SK-N-MC (cell line): ENCODE measurements at regions not wholly inside any gene's neighbourhood (a gene's known extent, or its start where the extent isn't known, plus 50 kb on each side); places are given as distances from the start of the nearest gene placed in this dataset.

Experiments
- DNase-seq: peaks from one replicate; pipeline ENCODE4 v3.0.0-alpha.2; 2011; ENCODE audit warnings: low read depth, low spot score
- H3K27ac ChIP-seq: fragments of 200-600 bp; sonication (generic); 2 replicates; pipeline ENCODE4 v1.5.1; 2016; ENCODE audit warnings: mixed run types
- H3K36me3 ChIP-seq: fragments of 200-600 bp; sonication (generic); 2 replicates; pipeline ENCODE4 v1.6.1; 2017; ENCODE audit warnings: antibody characterized with exemption, low read length, mixed read lengths; ENCODE audit not compliant: insufficient read depth
- H3K4me3 ChIP-seq: fragments of 200-600 bp; sonication (generic); 2 replicates; pipeline ENCODE4 v1.5.1; 2016
- H3K9ac ChIP-seq: fragments of 200-600 bp; sonication (generic); 2 replicates; pipeline ENCODE4 v1.8.0; 2017; ENCODE audit warnings: mixed run types, mixed read lengths; ENCODE audit not compliant: insufficient read length
- H3K9me3 ChIP-seq: fragments of 200-600 bp; sonication (generic); 2 replicates; pipeline ENCODE4 v1.6.1; 2017; ENCODE audit warnings: low read depth, mild to moderate bottlenecking, antibody characterized with exemption, low read length, moderate library complexity, mixed read lengths
- EZH2 ChIP-seq: fragments of 200-600 bp; sonication (generic); IDR thresholded peaks from one replicate; pipeline ENCODE4 v1.6.1; 2017; ENCODE audit warnings: antibody characterized with exemption
- FOXP2 ChIP-seq: optimal IDR thresholded peaks from 2 replicates; pipeline ENCODE3; 2011; ENCODE audit warnings: mild to moderate bottlenecking, moderate library complexity; ENCODE audit not compliant: insufficient read depth; ENCODE audit errors: extremely low read length, control extremely low read depth
- POLR2AphosphoS5 ChIP-seq: IDR thresholded peaks from 2 replicates; pipeline ENCODE4 v1.6.1; 2012; ENCODE audit warnings: mild to moderate bottlenecking, low read depth, low read length, borderline replicate concordance

DNA sequence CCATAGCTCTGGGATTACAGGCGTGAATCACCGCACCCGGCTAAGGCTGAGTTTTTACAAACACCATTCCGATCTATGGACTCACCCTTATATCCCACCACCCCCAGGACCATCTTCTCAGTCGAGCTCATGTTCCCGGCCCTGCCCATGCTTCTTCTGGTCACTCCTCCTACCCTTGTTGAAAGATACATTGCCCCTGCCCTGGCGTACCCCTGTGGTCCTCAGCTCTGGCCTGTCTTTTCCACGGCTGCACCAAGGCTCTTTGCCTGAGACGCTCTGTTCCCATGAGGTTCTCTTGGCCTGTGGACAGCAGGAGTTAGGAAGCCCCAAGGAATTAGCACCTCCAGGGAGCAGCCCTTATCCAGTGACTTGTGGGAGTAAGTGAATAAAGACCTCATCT, 379.4 kb upstream of the TNRC6C start:
- Histone ChIP-seq H3K9me3 (no peaks in the 10 kb centered on the region), H3K36me3 (no peaks in the 10 kb centered on the region), H3K4me3 (no peak overlapping the region), H3K9ac (no peak overlapping the region), H3K27ac (no peak overlapping the region)
- no peak for TF ChIP-seq EZH2
- no peak for TF ChIP-seq POLR2AphosphoS5
- no peak for TF ChIP-seq FOXP2
- no peak for DNase-seq

DNA sequence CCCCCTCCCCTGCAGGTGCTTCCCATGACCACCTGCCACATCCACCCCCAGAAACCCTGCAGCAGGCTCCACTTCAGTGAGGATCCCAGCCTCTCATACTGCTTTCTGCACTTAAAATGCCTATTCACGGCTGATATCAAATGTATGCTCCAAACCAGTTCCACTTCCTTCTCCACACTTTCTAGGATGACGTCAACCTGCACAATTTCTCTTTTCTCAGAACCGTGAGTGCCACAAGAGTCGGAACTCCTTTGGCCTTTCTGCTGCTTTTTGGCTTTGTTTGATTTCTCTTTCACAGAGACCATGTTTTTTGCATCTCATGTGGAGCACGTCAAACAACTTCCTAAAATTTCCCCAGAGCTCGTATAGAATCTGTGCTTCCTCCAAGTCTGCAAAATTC, 378.8 kb upstream of the TNRC6C start:
- Histone ChIP-seq H3K9me3 (no peaks in the 10 kb centered on the region), H3K9ac (no peak overlapping the region), H3K27ac (no peak overlapping the region), H3K36me3 (no peaks in the 10 kb centered on the region), H3K4me3 (no peak overlapping the region)
- DNase-seq: no peak
- no peak for TF ChIP-seq EZH2
- no peak for TF ChIP-seq POLR2AphosphoS5
- no peak for TF ChIP-seq FOXP2

DNA sequence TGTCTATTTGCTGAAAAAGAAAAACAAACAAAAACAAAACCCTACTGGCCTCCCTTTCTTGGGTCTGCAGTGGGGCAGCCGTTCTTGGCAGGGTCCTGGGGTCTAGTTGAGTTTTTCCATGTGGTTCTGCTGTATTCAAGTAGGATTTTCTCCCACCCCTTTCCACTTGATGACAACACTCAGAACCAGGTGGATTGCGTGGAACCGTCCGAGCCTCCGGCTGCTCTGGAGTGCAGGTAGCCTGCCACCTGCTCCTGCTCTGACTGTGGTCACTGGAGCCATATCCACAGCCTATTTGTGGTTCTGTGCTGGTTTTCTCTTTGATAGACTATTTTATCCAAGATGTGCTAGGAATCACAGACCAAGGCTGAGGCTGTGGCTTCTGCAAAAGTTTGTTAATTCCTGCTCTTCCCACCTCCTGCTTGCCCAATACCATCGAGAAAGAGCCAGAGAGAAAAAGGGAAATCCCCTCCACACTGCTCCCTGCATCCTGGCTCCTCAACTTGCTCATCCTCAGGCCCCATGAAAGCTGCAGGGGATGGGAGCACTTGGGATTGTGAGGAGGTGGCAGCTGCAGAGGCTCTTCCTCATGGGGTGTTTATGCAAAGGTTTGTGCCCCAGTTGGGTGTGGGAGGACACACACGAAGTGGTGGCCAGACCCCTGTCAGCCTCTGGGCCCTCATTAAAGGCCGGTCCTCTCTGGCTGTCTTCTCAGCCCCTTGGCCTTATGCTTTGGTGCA, 377.8 kb upstream of the TNRC6C start:
- H3K9ac ChIP-seq: no peak overlapping the region
- no peak overlapping the region for H3K27ac ChIP-seq
- no peak for DNase-seq
- H3K4me3 ChIP-seq: no peak overlapping the region
- no peaks in the 10 kb centered on the region for H3K9me3 ChIP-seq
- no peaks in the 10 kb centered on the region for H3K36me3 ChIP-seq
- TF ChIP-seq EZH2 (no peak), POLR2AphosphoS5 (no peak), FOXP2 (no peak)

DNA sequence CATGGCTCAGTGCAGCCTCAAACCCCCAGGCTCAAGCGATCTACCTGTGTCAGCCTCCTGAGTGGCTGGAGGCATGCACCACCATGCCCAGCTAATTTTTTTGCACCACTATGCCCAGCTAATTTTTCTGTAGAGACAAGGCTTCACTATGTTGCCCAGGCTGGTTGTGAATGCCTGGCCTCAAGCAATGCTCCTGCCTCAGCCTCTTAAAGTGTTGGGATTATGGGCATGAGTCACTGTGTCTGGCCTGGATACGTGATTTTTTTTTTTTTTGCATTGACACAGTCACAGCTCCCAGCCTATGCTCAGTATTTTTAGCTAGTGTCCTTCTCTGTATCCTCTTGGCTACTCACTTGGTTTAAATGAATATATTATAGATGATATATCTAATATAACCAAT, 377.0 kb upstream of the TNRC6C start:
- DNase-seq: no peak
- Histone ChIP-seq H3K27ac (no peak overlapping the region), H3K36me3 (no peaks in the 10 kb centered on the region), H3K9me3 (no peaks in the 10 kb centered on the region), H3K4me3 (no peak overlapping the region), H3K9ac (no peak overlapping the region)
- TF ChIP-seq EZH2: no peak
- no peak for TF ChIP-seq POLR2AphosphoS5
- TF ChIP-seq FOXP2: no peak

DNA sequence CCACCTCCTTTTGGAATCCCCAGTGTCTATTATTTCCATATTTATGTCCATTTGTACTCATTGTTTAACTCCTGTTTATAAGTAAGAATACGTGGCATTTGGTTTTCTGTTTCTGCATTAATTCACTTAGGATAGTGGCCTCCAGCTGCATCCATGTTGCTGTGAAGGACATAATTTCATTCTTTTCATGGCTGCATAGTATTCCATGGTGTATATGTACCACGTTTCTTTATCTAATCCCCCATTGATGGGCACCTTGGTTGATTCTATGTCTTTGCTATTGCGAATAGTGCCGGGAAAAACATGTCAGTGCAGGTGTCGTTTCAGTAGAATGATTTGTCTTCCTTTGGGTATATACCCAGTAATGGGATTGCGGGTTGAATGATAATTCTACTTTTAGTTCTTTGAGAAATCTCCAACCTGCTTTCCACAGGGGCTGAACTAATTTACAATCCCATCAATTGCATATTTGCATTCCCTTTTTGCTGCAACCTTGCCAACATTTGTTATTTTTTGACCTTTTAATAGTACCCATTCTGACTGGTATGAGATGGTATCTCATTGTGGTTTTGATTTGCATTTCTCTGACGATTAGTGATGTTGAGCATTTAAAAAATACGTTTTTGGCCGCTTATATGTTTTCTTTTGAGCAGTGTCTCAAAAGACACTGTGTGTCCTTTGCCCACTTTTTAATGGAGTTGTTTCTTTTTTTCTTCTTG, 373.2 kb upstream of the TNRC6C start:
- H3K36me3 ChIP-seq: no peaks in the 10 kb centered on the region
- no peak overlapping the region for H3K4me3 ChIP-seq
- no peak for DNase-seq
- no peaks in the 10 kb centered on the region for H3K9me3 ChIP-seq
- TF ChIP-seq FOXP2 (no peak), EZH2 (no peak), POLR2AphosphoS5 (no peak)
- H3K9ac ChIP-seq: no peak overlapping the region
- no peak overlapping the region for H3K27ac ChIP-seq

DNA sequence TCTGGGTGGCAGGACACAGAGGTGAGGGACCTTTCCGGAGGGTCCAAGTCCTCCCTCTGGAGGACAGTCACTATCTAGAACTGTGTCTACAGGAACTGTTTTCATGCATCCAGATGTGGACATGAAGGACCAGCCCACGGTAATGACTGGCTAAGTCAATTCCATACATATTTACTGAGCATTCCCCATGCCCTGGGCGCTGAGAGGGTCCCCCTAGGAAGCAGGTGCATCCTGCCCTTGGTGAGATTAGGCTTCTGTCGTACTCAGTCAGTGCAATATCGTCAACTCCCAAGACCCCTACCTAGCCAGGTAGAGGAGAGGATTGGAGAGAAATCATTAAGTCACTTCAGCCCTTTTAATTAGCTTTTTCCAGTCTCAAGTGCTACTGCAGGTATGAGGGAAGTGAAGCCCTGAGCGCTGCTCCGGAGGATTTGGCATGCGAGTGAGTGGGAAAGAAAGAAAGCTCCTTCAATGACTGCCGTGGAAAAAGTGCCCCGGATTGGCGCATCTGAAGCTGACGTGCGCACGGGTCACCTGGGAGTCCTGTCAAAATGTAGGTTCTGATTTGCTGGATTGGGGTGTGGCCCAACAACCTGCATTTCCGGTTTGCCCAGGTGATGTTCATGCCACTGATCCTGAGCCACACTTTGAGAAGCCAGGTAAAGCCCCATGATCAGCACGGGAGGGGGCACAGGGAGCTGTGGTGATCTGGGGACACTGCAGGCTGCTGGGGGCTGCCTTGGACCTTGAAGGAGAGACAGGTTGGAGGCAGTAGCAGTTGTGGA, 367.4 kb upstream of the TNRC6C start:
- H3K27ac ChIP-seq: no peak overlapping the region
- DNase-seq: no peak
- TF ChIP-seq POLR2AphosphoS5: no peak
- no peak for TF ChIP-seq EZH2
- TF ChIP-seq FOXP2: no peak
- H3K9me3 ChIP-seq: no peaks in the 10 kb centered on the region
- H3K9ac ChIP-seq: no peak overlapping the region
- H3K4me3 ChIP-seq: no peak overlapping the region
- H3K36me3 ChIP-seq: no peaks in the 10 kb centered on the region

DNA sequence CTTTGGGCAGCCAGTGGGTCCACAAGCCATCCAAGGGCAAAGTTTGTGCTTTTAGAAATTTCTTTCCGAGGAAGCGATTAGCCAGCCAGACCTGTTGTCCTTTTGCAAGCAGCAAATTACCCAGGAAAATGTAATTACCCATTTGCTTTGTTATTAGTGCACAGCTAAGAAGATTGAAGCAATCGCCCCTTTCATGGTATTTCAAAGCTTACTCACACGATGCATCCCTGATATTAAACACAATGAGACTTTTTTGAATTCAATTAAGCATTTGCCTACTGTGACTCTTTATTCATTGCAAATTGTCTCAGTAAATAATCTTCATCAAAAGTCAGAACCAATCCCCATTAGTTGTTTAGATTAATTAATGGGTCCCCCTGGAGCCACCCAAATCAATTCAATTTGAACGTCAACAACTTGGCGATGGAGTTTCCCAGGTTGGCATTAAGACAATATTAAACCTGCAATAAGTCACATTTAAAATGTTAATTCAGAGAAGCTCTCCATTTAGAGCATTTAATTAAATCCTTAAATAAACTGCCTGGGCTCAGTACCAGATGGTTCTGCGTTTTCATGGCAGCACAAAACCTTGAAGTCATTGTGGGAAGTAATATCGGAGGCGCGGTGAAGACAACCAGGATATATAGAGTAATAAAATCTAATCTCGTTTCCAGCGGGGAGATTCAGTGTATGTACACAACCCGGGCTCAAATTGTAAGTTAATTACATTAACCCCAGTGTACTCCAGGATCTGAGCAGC, 366.2 kb upstream of the TNRC6C start:
- Histone ChIP-seq H3K27ac (no peak overlapping the region), H3K9me3 (no peaks in the 10 kb centered on the region), H3K4me3 (no peak overlapping the region), H3K36me3 (no peaks in the 10 kb centered on the region), H3K9ac (no peak overlapping the region)
- no peak for DNase-seq
- no peak for TF ChIP-seq FOXP2
- no peak for TF ChIP-seq EZH2
- TF ChIP-seq POLR2AphosphoS5: no peak

DNA sequence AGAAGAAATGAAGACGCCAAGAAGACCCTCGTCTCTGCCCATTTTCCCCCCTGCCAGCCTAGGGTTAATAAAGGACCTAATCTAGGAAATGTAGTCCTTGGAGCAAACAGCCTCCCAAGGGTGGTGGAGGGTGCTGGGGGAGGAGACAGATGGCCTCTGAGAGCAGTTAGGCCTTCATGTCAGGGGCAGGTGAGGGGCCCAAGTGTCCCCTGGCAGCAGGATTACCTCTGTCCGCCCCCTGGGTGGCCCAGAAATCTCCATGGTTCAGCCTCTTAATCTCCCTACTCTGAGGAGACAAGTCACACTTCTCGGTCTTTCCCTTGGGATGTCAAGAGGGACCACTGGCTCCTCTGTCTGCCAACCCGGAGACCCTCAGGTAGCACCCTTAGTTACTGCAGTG, 365.4 kb upstream of the TNRC6C start:
- H3K36me3 ChIP-seq: no peaks in the 10 kb centered on the region
- no peak for TF ChIP-seq POLR2AphosphoS5
- TF ChIP-seq FOXP2: no peak
- TF ChIP-seq EZH2: no peak
- DNase-seq: no peak
- no peak overlapping the region for H3K9ac ChIP-seq
- no peaks in the 10 kb centered on the region for H3K9me3 ChIP-seq
- no peak overlapping the region for H3K27ac ChIP-seq
- H3K4me3 ChIP-seq: no peak overlapping the region
